CD4-positive, alpha-beta T cell treated with Interleukin-12 subunit alpha and Interleukin-12 subunit beta, for 1 hour (primary cell): ENCODE measurements at regions not wholly inside any gene's neighbourhood (a gene's known extent, or its start where the extent isn't known, plus 50 kb on each side); places are given as distances from the start of the nearest gene placed in this dataset.

Experiments used
- DNase-seq: peaks from one replicate; pipeline ENCODE4 v3.0.0-alpha.2; 2020

DNA sequence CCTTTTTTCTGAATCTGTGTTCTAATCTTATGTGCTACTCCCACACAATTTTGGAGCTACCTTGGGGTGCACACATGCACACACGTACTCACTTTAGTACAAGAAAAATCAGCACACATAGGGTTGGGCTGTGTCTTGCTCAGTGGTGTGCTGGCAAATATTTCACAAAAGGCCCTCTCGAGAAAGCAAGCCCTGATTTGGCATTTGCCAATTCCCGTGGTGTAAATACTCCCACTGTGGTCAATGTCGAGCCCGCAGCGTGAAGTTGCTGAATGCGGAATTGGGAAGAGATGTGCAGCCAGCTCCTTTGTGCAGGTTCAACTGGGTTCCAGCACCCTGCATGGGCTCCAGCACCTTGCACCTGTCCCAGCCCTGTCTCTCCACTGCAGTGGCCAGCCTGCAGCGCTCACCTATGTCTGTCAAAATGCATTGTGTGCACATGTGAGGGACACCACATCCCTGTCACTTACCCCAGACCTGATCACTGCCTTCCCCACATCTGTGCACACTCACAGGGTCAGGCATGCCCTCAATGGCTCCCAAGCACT lies 78.4 kb upstream of the WNT4 start:
- no peak for DNase-seq

DNA sequence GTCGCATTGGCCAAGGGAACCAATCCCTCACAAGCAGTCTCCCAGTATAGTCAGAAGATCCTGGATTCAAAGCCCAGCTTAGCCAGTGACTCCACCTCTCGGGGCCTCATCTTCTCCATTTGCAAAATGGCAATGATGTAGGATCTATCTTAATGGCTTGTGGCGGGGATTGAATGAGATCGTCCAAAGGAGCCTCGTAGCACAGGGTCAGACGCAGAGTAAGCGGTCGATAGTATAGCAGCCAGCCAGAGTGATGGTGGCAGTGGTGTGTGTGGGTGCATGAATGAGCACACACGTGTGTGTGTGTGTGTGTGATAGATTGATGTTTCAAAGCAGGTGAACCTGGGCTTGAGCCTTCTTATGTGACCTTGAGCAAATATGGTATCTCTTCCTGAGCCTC lies 79.8 kb upstream of the WNT4 start:
- no peak for DNase-seq

DNA sequence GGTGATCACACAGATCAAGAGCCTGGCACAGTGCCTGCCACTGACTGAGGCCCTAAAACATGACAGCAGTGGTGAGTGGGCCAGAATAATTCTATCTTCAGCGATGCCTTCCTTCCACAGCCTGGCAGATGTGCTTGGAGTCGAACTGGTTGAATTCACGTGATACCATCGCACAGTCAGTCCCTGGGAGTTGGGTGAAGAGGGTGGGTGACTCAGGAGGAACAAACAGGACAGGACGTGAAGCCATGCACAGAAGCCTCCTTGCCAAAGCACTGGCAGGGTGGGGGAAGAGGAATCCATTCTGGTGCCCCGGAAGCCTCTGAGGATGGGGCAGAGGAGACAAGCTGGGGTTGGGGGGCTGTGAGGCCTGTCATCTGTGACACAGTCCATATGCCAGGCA lies 80.3 kb upstream of the WNT4 start:
- no peak for DNase-seq

DNA sequence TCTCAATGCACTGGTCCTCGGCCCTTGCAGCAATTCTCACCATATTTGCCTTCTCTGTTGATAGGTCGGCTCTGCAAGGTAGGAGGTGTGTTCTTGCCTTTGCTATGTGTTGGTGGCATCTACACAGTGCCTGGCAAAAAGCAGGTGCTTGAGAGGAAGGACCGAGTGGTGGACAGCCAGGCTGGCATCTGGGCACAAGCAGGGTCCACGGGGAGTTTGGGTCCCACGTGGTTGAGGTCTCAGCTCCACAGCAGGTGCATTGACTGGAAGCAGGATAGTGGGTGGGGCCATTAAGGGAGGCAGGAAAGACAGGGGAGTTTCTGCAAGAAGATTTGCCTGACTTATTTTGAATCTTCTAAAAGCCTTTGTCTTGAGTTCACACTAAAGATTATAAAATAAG lies 81.2 kb upstream of the WNT4 start:
- DNase-seq: no peak

DNA sequence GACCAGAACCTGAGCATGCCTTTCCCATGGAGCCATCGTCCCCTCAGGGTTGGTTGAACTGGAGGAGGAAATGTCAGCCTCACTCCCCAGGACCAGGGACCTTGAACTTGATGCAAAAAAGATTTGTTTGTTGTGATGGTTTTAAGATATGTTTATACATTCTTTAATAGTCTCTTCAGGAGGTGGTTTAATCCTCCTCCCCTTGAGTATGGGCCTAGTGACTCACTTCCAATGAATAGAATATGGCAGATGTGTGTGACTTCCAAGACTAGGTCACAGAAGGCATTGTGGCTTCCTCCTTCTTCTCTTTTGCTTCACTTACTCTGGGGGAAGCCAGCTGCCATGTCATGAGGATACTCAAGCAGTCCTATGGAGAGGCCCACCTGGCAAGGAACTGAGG lies 81.7 kb upstream of the WNT4 start:
- no peak for DNase-seq

DNA sequence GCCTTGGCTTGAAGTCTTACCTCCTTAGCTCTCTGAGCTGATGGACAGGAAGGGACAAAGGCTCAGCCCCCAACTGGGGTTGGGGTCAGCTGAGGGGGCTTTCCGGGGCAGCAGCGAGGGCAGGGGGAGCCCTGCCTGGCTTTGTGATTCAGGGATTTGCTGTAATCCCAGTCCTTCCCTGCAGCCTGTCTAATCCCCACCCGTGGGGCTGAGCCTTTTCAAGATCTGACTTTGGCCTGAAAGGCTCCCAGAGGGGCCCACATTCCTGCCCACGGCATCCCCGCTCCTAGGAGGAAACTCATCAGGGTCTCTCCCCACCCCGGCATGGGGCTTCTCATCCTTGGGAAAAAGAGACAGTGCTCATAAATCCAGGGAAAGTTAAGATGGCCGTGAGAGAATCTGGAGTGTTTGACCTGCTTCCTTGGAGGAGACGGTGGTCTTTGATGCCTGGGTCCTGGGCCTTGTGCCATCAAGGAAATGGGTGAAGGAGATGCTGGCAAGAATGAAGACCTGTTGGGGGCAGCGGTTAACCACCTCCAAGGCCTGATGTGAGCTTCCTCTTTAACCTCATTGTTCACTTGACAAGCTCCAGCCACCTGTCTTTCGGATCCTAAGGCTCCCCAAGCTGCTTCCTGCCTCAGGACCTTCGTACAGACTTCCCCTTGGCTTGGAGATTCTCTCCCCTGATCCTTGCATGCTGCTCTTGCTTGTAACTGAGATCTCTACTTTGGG lies 83.1 kb upstream of the WNT4 start:
- DNase-seq: no peak

DNA sequence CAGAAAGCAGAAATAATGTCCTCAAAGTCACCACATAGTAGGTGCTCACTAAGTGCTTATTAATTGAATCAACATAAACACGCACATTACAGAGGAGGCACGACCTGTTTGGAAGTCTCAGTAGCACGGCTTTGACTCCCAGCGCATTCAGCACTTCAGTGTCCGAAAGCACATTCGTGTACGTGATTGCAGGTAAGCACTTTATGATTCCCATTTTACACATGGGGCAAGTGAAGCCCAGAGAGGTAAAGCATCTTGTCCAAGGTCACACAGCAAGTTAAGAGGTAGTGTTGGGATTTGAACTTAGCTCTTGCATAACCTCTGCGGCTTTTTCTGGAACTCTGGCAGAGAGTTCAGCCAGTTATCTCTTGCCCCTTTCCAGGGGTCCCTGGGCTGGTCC lies 85.2 kb upstream of the WNT4 start:
- no peak for DNase-seq

DNA sequence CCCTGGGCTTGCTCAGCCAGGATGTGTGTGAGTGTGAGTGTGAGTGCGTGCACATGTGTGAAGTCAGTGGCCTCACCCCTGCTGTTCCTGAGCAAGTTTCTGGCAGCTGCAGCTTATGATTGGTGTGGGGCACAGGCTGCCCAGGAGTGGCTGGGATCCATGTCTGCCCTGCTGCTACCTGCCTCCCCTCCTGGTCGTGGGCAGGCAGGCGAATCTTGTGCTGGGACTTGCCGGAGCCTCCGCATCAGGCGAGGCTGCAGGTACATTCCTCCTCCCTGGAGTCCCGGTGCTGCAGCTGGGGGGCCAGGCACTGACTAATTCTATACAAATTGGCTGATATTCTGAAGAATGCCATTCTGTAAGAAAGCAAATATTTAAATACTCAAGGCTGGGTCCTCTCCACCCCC lies 85.6 kb upstream of the WNT4 start:
- no peak for DNase-seq

DNA sequence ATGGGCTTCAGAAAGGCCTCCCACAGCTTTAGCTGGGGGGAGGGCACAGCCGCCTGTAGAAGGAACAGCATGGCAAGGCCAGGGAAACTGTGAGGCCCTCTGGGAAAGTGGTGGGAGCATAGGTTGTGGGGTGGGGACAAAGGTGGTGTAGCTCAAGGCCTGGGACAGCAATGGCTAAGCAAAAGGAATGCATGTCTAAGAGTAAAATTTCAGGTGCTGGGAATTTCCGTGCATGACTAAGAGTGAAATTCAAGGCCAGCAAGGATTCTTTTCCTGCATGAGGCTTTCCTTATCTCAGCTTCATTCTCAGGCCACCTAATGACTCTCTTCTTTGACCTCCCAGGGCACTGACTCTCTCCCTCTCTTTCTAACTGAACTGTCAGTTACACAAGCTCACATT lies 86.5 kb upstream of the WNT4 start:
- no peak for DNase-seq

DNA sequence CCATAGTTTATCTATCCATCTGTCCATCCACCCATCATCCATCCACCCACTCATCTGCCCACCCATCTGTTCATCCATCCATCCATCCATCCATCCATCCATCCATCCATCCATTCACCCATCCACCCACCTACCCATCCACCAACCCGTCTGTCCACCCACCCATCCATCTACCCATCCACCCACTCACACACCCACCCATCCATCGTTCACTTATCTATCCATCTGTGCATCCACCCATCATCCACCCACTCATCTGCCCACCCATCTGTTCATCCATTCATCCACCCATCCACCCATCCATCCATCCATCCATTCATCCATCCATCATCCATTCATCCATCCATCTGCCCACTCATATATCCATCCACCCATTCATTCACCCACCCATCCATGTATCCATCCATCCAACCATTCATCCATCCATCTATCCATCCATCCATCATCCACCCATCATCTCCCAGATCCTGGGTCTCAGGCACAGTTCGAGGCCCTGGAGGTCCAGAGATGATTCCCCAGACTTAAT lies 88.2 kb upstream of the WNT4 start:
- no peak for DNase-seq

DNA sequence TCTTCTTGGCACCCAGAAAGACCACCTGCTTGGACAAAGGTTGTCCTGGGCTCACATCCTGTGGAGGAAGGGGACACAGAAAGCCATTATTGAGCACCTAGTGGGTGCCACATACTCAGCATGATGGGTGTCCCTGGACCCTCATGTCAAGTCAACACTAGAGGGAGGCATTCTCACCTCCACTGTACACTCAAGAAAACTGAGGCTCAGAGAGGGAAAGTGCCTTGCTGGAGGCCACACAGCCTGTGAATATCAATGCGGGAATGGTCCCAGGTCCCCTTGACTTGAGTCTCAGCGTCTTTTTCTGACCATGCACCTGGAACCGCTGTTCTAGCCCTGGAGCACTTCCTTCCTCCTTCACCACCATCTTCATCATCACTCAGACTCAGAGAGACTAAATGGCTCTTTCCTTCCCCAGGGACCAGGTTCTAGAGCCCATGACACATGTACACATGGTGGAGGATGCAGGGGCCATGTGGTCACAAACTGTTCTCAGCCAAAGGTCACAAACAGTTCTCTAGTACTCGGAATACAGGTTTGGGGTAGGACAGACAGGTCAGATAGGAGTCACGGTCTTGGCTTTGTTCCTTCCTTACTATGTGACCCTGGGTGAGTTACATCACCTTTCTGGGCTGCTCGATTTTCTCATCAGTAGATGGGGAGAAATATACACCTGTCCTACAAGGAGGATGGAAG lies 89.2 kb upstream of the WNT4 start:
- DNase-seq: no peak

DNA sequence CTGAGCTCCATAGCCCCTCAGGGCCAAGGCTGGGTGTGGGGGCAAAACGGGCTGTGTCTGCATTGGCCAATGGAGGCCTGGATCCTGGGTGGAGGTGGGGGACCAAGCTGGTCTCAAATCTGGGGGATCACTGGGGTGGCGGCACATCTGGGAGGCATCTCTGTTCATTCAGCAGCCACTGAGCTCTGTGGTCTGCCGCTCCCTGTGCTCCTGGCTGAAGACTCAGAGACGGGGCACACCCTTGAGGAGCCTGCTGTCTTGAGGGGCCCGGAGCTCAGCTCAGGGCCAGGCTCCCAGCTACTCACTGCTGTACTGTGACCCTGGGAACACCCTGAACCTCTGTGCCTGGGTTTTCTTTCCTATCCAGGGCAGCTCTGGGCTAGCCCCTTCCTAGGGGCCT lies 90.3 kb upstream of the WNT4 start:
- no peak for DNase-seq

DNA sequence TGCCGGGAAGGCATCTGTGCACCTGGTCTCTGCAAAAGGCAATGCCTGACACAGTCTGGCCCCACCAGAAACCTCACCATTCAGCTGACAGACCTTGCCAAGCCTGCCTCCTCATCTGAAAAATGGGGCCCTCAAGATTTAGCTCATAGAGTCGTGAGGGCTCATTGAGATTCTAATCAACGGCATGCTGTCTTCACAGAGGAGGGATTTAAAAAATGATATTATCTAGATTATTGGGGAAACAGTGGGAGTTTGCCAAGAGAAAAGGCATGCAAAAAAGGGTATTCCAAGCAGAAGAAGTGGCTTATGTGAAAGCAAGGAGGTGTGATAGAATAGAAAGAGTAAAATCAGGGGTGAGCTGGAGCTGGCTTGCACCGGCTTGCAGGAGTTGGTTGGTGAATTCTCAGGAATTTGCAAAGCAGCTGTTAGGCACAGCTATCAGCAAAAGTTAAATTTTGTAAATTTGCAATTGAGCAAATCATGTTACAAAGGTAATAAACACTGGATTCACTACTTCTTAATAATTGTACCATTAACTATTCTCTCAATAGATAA lies 91.7 kb upstream of the WNT4 start:
- no peak for DNase-seq

DNA sequence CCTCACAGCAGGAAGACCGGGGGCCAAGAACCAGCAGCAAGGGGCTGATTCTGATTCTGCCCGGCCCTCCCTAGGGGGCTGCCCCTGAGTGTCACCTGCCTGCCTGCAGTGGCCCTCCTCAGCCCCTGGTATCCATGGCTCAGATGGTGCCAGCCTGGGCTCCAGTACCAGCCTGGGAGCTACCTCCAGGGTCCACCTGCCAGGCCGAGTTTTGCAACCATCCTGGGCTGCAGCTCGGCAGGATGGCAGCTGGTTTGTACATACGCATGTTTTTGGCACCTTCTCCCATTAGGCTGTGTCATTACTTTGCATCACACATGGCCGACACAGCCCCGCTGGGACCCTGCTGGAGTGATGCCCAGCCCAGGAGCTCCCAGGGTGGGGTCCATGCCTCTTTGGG lies 93.3 kb upstream of the WNT4 start:
- DNase-seq: no peak

DNA sequence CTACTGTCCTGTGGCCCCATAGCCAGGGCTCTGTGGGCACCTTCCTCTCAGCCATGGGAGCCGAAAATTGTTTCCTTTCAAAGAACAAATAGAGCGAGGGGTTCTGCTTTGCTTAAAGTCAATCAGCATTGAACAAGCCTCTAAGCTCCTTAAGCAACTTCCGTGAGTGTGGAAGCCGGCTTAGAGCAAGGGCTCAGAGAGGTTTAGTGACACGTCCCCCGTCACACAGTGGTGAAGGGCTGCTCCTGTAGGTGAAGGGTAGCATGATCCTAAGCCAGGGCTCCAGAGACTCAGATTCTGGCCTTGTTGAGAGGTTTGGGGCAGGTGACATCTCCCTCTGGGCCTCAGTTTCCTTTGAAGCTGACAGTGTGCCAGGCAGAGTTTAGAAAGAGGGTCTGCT lies 94.0 kb upstream of the WNT4 start:
- no peak for DNase-seq

DNA sequence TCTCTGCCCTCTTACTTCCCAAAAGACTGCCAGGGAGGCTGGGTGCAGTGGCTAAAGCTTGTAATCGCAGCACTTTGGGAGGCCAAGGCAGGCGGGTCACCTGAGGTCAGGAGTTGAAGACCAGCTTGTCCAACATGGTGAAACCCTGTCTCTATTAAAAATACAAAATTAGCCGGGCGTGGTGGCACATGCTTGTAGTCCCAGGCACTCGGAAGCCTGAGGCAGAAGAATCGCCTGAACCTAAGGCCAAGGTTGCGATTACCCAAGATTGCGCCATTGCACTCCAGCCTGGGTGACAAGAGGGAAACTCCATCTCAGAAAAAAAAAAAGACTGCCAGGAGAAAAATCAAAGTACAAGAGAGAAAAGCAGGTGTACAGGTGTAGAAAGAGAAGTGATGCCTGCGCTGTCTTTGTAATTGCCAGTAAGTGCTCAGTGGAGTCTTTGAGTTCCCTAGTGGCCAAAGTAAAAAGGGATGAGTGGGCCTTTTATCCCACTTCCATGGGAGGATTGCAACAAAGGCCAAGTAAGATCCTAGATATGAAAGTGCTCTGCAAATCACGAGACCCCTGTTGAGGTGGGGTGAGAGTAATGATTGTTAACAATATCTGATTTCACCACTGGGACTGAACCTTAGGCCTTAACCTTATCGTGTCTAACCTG lies 94.7 kb upstream of the WNT4 start:
- DNase-seq: no peak

DNA sequence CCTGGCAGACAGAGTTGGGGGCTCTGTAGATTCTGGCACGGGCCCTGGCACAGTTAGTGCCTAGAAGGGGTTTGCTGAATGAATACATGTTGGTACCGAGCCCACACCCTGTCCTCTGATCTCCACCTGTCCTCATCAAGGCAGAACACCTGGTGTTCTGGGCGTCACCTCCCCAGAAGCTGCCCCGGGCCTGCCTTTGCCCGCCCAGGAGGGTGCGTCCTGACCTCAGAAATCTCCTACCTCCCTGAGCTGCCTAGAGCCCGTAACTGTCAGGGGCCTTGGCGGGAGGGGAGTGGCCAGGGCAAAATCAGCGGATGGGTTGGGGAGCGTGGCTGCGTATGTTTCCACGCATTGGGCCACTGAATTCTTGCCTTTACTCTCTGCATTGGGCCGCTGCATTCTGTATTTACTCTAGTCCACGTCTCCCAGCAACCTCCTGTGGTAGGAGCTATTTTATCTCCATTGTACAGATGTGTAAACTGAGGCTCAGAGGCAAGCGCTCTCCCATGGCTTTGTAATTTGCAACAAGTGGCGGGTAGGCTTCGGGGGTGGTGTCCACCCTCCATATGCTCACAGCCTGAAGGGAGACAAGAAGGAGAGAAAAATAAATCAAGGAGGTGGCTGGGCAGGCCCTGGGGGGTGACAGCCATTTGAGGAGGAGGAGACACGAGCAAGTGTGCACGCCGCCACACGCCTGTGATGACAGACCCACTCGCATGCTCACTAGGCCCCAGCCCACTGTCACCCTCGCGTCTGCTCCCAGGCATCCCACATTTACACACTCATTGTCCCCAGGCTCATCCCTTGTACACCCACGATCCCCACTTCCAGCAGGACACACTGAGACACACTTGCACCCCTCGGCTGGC lies 95.7 kb upstream of the WNT4 start:
- DNase-seq: no peak

DNA sequence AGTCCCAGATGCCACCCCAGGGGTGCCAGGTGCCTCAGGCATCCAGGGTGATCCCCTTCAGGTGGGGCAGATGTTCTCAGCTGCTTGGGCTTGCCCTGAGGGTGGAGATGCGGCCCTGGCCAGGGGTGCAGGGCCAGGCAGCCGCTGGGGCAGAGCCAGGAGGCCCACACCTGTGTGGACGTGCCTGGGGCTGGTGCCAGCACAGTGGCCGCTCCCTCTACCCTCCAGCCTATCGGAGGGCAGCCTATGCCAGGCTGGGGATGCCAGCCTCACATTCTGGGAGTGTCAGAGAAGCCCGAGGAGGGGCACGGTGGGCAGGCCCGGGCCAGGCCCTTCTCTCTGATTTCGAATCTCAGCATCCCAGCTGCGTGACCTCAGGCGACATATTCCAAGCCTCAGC lies 96.5 kb upstream of the WNT4 start:
- DNase-seq: no peak

DNA sequence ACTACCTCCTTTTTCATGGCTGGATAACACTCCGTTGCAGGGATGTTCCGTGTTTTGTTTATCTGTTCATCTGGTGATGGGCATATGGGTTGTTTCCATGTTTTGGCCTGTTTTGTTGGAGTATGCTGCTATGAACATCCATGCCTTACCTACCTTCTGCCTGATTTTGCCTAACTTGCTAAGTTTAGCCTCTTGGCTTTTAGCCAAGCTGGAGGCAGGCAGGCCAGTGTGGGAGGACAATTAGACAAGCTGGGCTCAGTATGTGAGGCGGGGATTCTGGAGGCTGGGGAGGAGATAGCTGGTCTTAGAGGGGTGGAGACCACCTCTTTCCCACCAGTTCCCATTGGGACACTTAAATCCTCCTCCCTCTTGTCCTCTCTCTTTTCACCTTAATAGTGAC lies 98.4 kb upstream of the WNT4 start:
- DNase-seq: no peak

DNA sequence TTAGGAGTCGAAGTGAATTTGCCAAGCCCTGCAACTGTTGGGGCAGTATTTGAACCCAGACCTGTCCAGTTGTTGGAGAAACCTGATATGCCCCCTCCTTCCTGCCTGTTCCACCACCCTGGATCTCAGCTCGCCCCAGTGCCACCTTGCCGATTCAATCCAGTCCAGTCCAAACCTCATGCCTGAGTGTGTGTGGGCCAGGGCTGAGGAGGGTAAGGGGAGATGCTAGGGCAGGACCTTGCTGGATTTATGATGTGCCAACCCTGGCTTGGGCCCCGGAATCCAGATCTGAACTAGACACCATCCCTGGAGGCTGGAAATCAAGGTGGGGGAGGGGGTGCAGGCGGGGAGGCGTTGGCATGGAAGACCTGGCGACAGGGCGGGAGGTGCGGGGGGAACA lies 98.9 kb upstream of the WNT4 start:
- no peak for DNase-seq

DNA sequence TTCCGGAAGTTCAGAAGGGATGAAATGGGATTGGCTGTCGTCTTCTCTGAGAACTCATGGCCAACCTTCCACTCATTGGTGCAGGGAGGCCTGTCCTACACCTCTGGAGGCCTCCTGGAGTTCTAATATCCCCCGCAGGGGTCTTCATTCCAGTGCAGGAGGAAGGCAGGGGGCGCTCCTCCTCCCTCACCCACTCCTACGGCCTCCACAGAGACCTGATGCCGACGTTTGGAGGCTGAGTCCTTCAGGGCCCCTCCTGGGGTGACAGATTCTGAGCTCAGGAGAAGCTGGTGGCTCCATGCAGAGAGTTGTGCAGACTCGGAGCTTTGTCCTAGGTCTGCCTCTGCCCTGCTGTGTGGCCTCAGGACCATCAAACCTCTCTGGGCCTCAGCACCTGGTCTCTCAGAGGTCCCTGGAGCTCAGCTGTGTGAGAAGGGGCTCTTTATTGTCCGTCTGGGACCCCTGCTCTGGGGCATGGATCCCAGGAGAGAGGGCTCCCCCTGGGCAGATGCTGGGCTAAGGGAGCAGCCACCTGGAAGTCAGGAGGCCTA lies 102.3 kb upstream of the WNT4 start:
- DNase-seq: no peak

DNA sequence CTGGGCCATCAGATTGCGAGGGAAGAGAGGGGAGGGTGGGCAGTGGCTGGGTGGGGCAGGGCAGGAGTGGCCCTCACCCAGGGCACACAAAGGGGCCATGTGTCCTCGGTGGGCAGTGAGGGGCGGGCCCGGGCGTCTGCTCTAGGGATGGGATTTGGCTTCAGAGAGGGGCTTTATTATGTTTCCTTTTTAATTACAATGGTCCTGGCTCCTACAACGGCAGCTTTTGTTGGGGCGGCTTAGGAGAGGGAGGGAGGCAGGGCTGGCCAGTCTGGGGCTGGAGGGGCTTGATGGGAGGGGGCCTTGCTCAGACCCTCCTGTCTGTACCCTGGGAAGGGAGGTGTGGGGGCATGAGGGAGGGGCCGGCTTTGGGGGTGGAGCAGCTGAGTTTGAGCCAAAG lies 102.8 kb upstream of the WNT4 start:
- DNase-seq: no peak
